ENCODE measurements at regions not wholly inside any gene's neighbourhood (a gene's known extent, or its start where the extent isn't known, plus 50 kb on each side); places are given as distances from the start of the nearest gene placed in this dataset.

DNA sequence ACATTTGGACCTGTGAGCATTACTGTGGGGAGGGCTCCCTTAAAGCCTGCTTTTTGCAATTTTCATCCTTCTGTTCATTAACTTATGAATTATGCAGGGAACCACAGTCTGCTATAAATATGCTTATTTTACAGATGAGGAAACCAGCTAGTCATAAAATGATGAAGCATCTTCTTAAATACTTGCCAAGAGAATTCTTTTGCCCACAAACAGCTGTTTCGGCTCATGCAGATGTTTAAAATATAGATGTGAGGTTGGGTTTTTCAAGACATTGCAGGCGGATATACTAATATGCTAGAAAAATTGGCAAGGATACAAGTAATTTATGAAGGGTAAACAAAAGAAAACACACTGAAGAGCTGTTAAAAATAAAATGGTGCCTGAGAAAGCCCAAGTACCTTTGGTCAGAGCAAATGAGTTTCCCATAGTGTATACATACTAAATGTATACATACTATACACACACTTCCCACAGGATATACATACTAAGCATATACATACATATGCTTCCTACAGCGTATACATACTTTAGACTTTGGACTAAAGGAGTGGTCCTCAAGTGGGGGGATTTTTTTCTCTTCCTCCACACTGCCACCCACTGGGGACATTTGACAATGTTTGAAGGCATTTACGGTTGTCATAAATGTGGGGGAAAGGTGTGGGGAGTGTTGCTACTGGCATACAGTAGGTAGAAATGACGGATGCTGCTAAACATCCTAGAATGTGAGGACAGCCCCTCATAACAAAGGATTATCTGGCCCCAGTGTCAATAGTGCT lies 164.9 kb upstream of the CSNK1A1L start:
- intact Hi-C loops (cut with DNase I): no loop called here
- Histone ChIP-seq H3K27me3 (no peaks in the 10 kb centered on the region), H3K36me3 (no peaks in the 10 kb centered on the region), H3K4me3 (no peak overlapping the region), H3K27ac (no peak overlapping the region), H3K4me1 (no peaks in the 10 kb centered on the region), H3K9me3 (no peaks in the 10 kb centered on the region)
- no peak for DNase-seq
- no peak for TF ChIP-seq POLR2A (IDR thresholded peaks at IDR 0.05)
- no peak for TF ChIP-seq CTCF (IDR thresholded peaks at IDR 0.05)
- WGBS, 2 donors: 79 to 89% methylated on average over 5 of the region's 5 CpGs

DNA sequence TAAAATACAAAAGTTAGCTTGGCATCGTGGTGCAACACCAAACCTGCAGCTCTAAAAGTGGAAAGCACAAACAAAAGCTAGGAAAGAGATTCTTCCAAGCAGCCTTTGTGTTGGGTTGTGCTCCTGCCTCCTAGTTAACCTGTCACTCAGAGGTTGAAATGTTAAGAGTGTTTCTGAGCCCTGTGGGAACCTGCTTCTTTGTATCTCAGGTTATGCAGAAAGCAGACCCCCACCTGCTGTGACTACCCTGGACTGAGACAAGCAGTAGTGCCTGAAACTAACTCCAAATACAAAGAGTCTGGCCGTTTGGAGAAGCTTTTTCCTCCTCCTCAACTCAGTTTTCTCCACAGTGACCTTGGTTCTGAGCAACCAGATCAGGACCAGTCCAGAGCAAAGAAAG lies 158.4 kb upstream of the CSNK1A1L start:
- no peak for TF ChIP-seq CTCF (IDR thresholded peaks at IDR 0.05)
- TF ChIP-seq POLR2A (IDR thresholded peaks at IDR 0.05): no peak
- 34 to 47% methylated on average over 2 of the region's 2 CpGs for WGBS, 2 donors
- Histone ChIP-seq H3K27ac (no peak overlapping the region), H3K9me3 (peaks cover 0 to 14% (median 0%) of the 10 kb centered on the region in 3 donors), H3K27me3 (no peaks in the 10 kb centered on the region), H3K36me3 (no peaks in the 10 kb centered on the region), H3K4me1 (no peaks in the 10 kb centered on the region), H3K4me3 (no peak overlapping the region)
- intact Hi-C loops (cut with DNase I): no loop called here
- DNase-seq: no peak

GRCh38 chr13:37257706-37258105 lies 152.2 kb upstream of the CSNK1A1L start:
- no peaks in the 10 kb centered on the region for H3K36me3 ChIP-seq

GRCh38 chr13:37257051-37257450 lies 151.6 kb upstream of the CSNK1A1L start:
- intact Hi-C loops (cut with DNase I): no loop called here
- Histone ChIP-seq H3K4me1 (no peaks in the 10 kb centered on the region), H3K27me3 (no peaks in the 10 kb centered on the region), H3K4me3 (no peak overlapping the region), H3K9me3 (peaks cover 0 to 14% (median 0%) of the 10 kb centered on the region in 3 donors), H3K36me3 (no peaks in the 10 kb centered on the region), H3K27ac (no peak overlapping the region)
- no peak for DNase-seq
- 85 to 93% methylated on average over 1 of the region's 1 CpG for WGBS, 2 donors
- TF ChIP-seq CTCF (IDR thresholded peaks at IDR 0.05) (no peak), POLR2A (IDR thresholded peaks at IDR 0.05) (no peak)

More at GRCh38 chr13:37257706-37258105, 152.2 kb upstream of the CSNK1A1L start:
- Histone ChIP-seq H3K27ac (no peak overlapping the region), H3K4me3 (no peak overlapping the region), H3K4me1 (no peaks in the 10 kb centered on the region), H3K9me3 (peaks cover 0 to 14% (median 0%) of the 10 kb centered on the region in 3 donors), H3K27me3 (no peaks in the 10 kb centered on the region)
- TF ChIP-seq CTCF (IDR thresholded peaks at IDR 0.05): no peak
- no peak for TF ChIP-seq POLR2A (IDR thresholded peaks at IDR 0.05)
- WGBS, 2 donors: 46 to 70% methylated on average over 2 of the region's 2 CpGs
- DNase-seq: no peak
- intact Hi-C loops (cut with DNase I): no loop called here

- Histone ChIP-seq H3K36me3 (no peaks in the 10 kb centered on the region), H3K27me3 (no peaks in the 10 kb centered on the region), H3K4me1 (no peaks in the 10 kb centered on the region), H3K27ac (no peak overlapping the region), H3K9me3 (no peaks in the 10 kb centered on the region), H3K4me3 (no peak overlapping the region)
- DNase-seq: no peak
- WGBS, 2 donors: 67 to 76% methylated on average over 4 of the region's 4 CpGs
- TF ChIP-seq POLR2A (IDR thresholded peaks at IDR 0.05) (no peak), CTCF (IDR thresholded peaks at IDR 0.05) (no peak)
- intact Hi-C loops (cut with DNase I): no loop called here
These were observed 136.3 kb upstream of the CSNK1A1L start for GRCh38 chr13:37241786-37242185.

All from esophagus squamous epithelium (tissue), 5 donors.